Endothelial cell of umbilical vein (primary cell): ENCODE measurements at regions not wholly inside any gene's neighbourhood (a gene's known extent, or its start where the extent isn't known, plus 50 kb on each side); places are given as distances from the start of the nearest gene placed in this dataset.

Source experiments
- EZH2 ChIP-seq: IDR thresholded peaks from 2 replicates; pipeline ENCODE4 v1.6.1; 2012; ENCODE audit warnings: borderline replicate concordance, low read depth, mild to moderate bottlenecking, moderate library complexity, low read length, inconsistent platforms; ENCODE audit not compliant: severe bottlenecking
- FOS ChIP-seq: IDR thresholded peaks from 2 replicates; pipeline ENCODE4 v1.6.1; 2011; ENCODE audit warnings: mild to moderate bottlenecking, low read length, moderate library complexity, borderline replicate concordance; ENCODE audit not compliant: insufficient read depth
- GATA2 ChIP-seq: IDR thresholded peaks from 2 replicates; pipeline ENCODE4 v1.7.0; 2011; ENCODE audit warnings: low read depth, mild to moderate bottlenecking, moderate library complexity, mixed read lengths, low read length; ENCODE audit not compliant: insufficient read length, insufficient read depth
- JUN ChIP-seq: IDR thresholded peaks from 2 replicates; pipeline ENCODE4 v1.6.1; 2011; ENCODE audit warnings: borderline replicate concordance, low read depth; ENCODE audit not compliant: insufficient read length, insufficient read depth
- MYC ChIP-seq: IDR thresholded peaks from one replicate; pipeline ENCODE4 v1.6.1; 2011; ENCODE audit warnings: mild to moderate bottlenecking, low read depth, low read length
- POLR2A ChIP-seq: IDR thresholded peaks from 2 replicates; pipeline ENCODE4 v1.6.1; 2012; ENCODE audit warnings: low read depth, mild to moderate bottlenecking, control low read depth, low read length
- POLR2AphosphoS5 ChIP-seq: IDR thresholded peaks from 2 replicates; pipeline ENCODE4 v1.6.1; 2012; ENCODE audit warnings: low read depth, mild to moderate bottlenecking, control low read depth, low read length, moderate library complexity; ENCODE audit not compliant: insufficient read depth
- TF ChIP-seq, protein P1 (sequence below), 2 donors: IDR thresholded peaks; 1 replicate in 1 of 2; 2 replicates in 1 of 2; pipeline ENCODE4 v1.5.1; 2011; ENCODE audit warnings: low read length in 2 of 2, mild to moderate bottlenecking in 2 of 2, moderate library complexity in 2 of 2, control low read depth in 1 of 2, inconsistent platforms in 1 of 2, low read depth in 1 of 2; ENCODE audit not compliant: insufficient read depth in 1 of 2; ENCODE audit errors: extremely low read depth in 1 of 2
- TF ChIP-seq, protein P2 (sequence below): IDR thresholded peaks from 2 replicates; pipeline ENCODE4 v1.6.1; 2011; ENCODE audit not compliant: insufficient read depth, insufficient read length

DNA sequence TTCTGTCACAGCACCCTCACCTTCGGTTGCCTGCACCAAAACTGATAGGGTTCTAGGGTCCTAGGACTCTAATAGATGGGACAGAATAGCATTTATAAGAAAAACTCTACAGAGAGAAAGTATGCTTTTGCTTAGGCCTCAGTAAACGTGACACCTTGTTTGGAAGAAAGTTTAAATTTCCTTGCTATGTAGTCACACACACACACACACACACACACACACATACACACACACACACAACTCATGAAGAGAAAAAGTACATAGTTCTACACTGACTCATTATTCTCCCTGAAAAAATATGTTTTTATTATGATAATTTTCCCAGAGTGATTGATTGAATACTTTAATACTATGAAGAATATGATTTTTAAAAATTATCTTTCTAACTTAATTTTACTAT lies 220.8 kb upstream of the SNX19 start:
- TF ChIP-seq, protein P1, sequence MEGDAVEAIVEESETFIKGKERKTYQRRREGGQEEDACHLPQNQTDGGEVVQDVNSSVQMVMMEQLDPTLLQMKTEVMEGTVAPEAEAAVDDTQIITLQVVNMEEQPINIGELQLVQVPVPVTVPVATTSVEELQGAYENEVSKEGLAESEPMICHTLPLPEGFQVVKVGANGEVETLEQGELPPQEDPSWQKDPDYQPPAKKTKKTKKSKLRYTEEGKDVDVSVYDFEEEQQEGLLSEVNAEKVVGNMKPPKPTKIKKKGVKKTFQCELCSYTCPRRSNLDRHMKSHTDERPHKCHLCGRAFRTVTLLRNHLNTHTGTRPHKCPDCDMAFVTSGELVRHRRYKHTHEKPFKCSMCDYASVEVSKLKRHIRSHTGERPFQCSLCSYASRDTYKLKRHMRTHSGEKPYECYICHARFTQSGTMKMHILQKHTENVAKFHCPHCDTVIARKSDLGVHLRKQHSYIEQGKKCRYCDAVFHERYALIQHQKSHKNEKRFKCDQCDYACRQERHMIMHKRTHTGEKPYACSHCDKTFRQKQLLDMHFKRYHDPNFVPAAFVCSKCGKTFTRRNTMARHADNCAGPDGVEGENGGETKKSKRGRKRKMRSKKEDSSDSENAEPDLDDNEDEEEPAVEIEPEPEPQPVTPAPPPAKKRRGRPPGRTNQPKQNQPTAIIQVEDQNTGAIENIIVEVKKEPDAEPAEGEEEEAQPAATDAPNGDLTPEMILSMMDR (IDR thresholded peaks at IDR 0.05; ENCODE audit: extremely low read depth in 1 of 2, insufficient read depth in 1 of 2, low read depth in 1 of 2, low read length in 2 of 2): no peak
- no peak for TF ChIP-seq JUN
- TF ChIP-seq POLR2A: no peak
- TF ChIP-seq, protein P2, sequence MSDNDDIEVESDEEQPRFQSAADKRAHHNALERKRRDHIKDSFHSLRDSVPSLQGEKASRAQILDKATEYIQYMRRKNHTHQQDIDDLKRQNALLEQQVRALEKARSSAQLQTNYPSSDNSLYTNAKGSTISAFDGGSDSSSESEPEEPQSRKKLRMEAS: no peak
- no peak for TF ChIP-seq POLR2AphosphoS5
- TF ChIP-seq EZH2: no peak
- no peak for TF ChIP-seq GATA2
- TF ChIP-seq MYC: no peak
- no peak for TF ChIP-seq FOS
